ENCODE measurements at regions not wholly inside any gene's neighbourhood (a gene's known extent, or its start where the extent isn't known, plus 50 kb on each side); places are given as distances from the start of the nearest gene placed in this dataset.

DNA sequence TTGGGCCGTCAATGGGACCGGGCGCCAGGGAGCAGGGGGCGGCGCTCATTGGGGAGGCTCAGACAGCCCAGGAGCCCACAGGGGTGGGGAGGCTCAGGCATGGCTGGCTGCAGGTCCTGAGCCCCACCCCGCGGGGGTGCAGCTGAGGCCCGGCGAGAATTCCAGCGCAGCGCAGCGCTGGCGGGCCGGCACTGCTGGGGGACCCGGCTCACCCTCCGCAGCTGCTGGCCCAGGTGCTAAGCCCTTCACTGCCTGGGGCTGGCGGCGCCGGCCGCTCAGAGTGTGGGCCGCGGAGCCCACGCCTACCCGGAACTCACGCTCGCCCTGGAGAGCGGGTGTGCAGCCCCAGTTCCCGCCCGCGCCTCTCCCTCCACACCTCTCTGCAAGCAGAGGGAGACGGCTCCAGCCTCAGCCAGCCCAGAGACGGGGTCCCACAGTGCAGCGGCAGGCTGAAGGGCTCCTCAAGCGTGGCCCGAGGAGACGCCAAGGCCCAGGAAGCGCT lies 1227.4 kb downstream of the PCDH17 start:
- Mint-ChIP-seq H3K27me3 (ENCODE audit: low read depth) (no peaks in the 10 kb centered on the region), H3K36me3 (no peaks in the 10 kb centered on the region), H3K4me3 (no peak overlapping the region), H3K4me1 (peaks cover 6% of the 10 kb centered on the region; the same call in 1 of the 2 replicates), H3K9me3 (peaks cover 8% of the 10 kb centered on the region), H3K27ac (no peak overlapping the region)
- CTCF ChIA-PET: no interaction called here
- TF ChIP-seq NFYB (CRISPR knock-in tag; conservative IDR thresholded peaks at IDR 0.05; ENCODE audit: low read depth) (no peak), ETV6 (CRISPR knock-in tag; IDR thresholded peaks at IDR 0.05) (no peak), ZNF317 (CRISPR knock-in tag; IDR thresholded peaks at IDR 0.05; ENCODE audit: borderline replicate concordance, low read depth) (no peak), ZNF416 (CRISPR knock-in tag; IDR thresholded peaks at IDR 0.05) (no peak)
- TF ChIP-seq, protein P1, sequence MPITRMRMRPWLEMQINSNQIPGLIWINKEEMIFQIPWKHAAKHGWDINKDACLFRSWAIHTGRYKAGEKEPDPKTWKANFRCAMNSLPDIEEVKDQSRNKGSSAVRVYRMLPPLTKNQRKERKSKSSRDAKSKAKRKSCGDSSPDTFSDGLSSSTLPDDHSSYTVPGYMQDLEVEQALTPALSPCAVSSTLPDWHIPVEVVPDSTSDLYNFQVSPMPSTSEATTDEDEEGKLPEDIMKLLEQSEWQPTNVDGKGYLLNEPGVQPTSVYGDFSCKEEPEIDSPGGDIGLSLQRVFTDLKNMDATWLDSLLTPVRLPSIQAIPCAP (CRISPR knock-in tag; IDR thresholded peaks at IDR 0.05): 0 out of 2 replicates have a peak, but pooled peaks have one; percentile 23
- TF ChIP-seq, protein P2, sequence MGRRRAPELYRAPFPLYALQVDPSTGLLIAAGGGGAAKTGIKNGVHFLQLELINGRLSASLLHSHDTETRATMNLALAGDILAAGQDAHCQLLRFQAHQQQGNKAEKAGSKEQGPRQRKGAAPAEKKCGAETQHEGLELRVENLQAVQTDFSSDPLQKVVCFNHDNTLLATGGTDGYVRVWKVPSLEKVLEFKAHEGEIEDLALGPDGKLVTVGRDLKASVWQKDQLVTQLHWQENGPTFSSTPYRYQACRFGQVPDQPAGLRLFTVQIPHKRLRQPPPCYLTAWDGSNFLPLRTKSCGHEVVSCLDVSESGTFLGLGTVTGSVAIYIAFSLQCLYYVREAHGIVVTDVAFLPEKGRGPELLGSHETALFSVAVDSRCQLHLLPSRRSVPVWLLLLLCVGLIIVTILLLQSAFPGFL (CRISPR knock-in tag; IDR thresholded peaks at IDR 0.05; ENCODE audit: borderline replicate concordance): no peak
- TF ChIP-seq, protein P3, sequence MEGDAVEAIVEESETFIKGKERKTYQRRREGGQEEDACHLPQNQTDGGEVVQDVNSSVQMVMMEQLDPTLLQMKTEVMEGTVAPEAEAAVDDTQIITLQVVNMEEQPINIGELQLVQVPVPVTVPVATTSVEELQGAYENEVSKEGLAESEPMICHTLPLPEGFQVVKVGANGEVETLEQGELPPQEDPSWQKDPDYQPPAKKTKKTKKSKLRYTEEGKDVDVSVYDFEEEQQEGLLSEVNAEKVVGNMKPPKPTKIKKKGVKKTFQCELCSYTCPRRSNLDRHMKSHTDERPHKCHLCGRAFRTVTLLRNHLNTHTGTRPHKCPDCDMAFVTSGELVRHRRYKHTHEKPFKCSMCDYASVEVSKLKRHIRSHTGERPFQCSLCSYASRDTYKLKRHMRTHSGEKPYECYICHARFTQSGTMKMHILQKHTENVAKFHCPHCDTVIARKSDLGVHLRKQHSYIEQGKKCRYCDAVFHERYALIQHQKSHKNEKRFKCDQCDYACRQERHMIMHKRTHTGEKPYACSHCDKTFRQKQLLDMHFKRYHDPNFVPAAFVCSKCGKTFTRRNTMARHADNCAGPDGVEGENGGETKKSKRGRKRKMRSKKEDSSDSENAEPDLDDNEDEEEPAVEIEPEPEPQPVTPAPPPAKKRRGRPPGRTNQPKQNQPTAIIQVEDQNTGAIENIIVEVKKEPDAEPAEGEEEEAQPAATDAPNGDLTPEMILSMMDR (IDR thresholded peaks at IDR 0.05): no peak
- TF ChIP-seq, protein P4, sequence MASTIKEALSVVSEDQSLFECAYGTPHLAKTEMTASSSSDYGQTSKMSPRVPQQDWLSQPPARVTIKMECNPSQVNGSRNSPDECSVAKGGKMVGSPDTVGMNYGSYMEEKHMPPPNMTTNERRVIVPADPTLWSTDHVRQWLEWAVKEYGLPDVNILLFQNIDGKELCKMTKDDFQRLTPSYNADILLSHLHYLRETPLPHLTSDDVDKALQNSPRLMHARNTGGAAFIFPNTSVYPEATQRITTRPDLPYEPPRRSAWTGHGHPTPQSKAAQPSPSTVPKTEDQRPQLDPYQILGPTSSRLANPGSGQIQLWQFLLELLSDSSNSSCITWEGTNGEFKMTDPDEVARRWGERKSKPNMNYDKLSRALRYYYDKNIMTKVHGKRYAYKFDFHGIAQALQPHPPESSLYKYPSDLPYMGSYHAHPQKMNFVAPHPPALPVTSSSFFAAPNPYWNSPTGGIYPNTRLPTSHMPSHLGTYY (CRISPR knock-in tag; IDR thresholded peaks at IDR 0.05): no peak
- POLR2A ChIA-PET: no interaction called here
- DNase-seq (ENCODE audit: low spot score) (no peak), ATAC-seq (no peak; the same call in none of the 2 replicates)

DNA sequence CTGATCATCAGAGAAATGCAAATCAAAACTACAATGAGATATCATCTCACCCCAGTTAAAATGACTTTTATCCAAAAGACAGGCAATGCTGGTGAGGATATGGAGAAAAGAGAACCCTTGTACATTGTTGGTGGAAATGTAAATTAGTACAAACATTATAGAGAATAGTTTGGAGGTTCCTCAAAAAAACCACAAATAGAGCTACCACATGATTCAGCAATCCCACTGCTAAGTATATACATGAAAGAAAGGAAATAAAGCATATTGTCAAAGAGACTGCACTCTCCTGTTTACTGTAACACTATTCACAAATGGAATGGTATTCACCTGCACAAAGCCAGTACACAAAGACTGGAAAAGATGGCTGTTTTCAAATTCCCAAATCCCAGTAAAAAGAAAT lies 1233.7 kb downstream of the PCDH17 start:
- H3K4me3 Mint-ChIP-seq: no peak overlapping the region
- no peaks in the 10 kb centered on the region for H3K36me3 Mint-ChIP-seq
- ChIA-PET CTCF (no interaction called here), POLR2A (no interaction called here)
- H3K27ac Mint-ChIP-seq: no peak overlapping the region
- H3K4me1 Mint-ChIP-seq: peaks cover 8% of the 10 kb centered on the region
- no peak for TF ChIP-seq NR3C1 (CRISPR knock-in tag; conservative IDR thresholded peaks at IDR 0.05; ENCODE audit: low read depth)
- TF ChIP-seq RELA (CRISPR knock-in tag; IDR thresholded peaks at IDR 0.05; ENCODE audit: borderline replicate concordance): no peak
- TF ChIP-seq TCF7 (CRISPR knock-in tag; IDR thresholded peaks at IDR 0.05; ENCODE audit: low read depth): no peak
- TF ChIP-seq ZNF138 (CRISPR knock-in tag; conservative IDR thresholded peaks at IDR 0.05): no peak
- no peak for TF ChIP-seq E2F5 (CRISPR knock-in tag; IDR thresholded peaks at IDR 0.05)
- no peak for TF ChIP-seq NFATC4 (CRISPR knock-in tag; IDR thresholded peaks at IDR 0.05)
- TF ChIP-seq GTF2I (CRISPR knock-in tag; conservative IDR thresholded peaks at IDR 0.05): no peak
- TF ChIP-seq CBFB (CRISPR knock-in tag; IDR thresholded peaks at IDR 0.05; ENCODE audit: low read depth): no peak
- TF ChIP-seq ZNF423 (CRISPR knock-in tag; IDR thresholded peaks at IDR 0.05): no peak
- no peak for TF ChIP-seq EMX1 (CRISPR knock-in tag; IDR thresholded peaks at IDR 0.05)
- DNase-seq (ENCODE audit: low spot score): no peak
- no peaks in the 10 kb centered on the region for H3K27me3 Mint-ChIP-seq (ENCODE audit: low read depth)
- no peaks in the 10 kb centered on the region for H3K9me3 Mint-ChIP-seq
- ATAC-seq: no peak

DNA sequence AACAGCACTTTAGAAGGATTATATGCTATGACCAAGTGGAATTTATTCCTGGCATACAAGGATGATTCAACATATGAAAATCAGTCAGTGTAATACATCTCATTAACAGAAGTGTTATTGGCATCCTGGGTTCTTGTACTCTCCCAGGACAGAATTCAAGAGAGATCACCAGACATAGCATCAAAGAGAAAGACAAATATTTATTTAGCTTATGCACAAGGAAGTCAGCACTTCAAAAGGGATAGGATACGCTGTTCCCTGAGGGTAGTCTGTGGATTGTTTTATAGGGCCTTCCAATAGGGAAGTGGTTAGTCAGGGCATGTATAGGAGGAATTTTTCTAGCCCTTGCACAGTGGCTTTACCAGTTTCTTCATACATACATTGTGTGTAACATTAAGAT lies 1238.0 kb downstream of the PCDH17 start:
- Mint-ChIP-seq H3K27me3 (ENCODE audit: low read depth) (no peaks in the 10 kb centered on the region), H3K9me3 (peaks cover 11% of the 10 kb centered on the region), H3K36me3 (0 out of 2 replicates have a peak, but pooled peaks cover 2% of the 10 kb centered on the region), H3K27ac (no peak overlapping the region), H3K4me3 (no peak overlapping the region), H3K4me1 (peaks cover 9% of the 10 kb centered on the region)
- CTCF ChIA-PET: no interaction called here
- POLR2A ChIA-PET: no interaction called here
- no peak for DNase-seq (ENCODE audit: low spot score)
- no peak for ATAC-seq
- TF ChIP-seq IRF2 (CRISPR knock-in tag; IDR thresholded peaks at IDR 0.05; ENCODE audit: borderline replicate concordance, low read depth): no peak
- TF ChIP-seq ZBTB21 (CRISPR knock-in tag; IDR thresholded peaks at IDR 0.05; ENCODE audit: borderline replicate concordance): no peak
- TF ChIP-seq KAT7 (CRISPR knock-in tag; IDR thresholded peaks at IDR 0.05; ENCODE audit: borderline replicate concordance): no peak
- TF ChIP-seq, protein P2 (CRISPR knock-in tag; IDR thresholded peaks at IDR 0.05; ENCODE audit: borderline replicate concordance): no peak
- no peak for TF ChIP-seq SP1 (CRISPR knock-in tag; conservative IDR thresholded peaks at IDR 0.05)
- no peak for TF ChIP-seq ZNF232 (CRISPR knock-in tag; IDR thresholded peaks at IDR 0.05)
- no peak for TF ChIP-seq ZNF416 (CRISPR knock-in tag; IDR thresholded peaks at IDR 0.05)
- no peak for TF ChIP-seq NR1H2 (CRISPR knock-in tag; IDR thresholded peaks at IDR 0.05)
- TF ChIP-seq CREM (CRISPR knock-in tag; IDR thresholded peaks at IDR 0.05): no peak
- TF ChIP-seq GRHL2 (CRISPR knock-in tag; IDR thresholded peaks at IDR 0.05; ENCODE audit: insufficient replicate concordance, severe bottlenecking): no peak
- no peak for TF ChIP-seq USF1 (CRISPR knock-in tag; IDR thresholded peaks at IDR 0.05)

All from WTC11 (cell line).